DND-41 (cell line): ENCODE measurements at regions not wholly inside any gene's neighbourhood (a gene's known extent, or its start where the extent isn't known, plus 50 kb on each side); places are given as distances from the start of the nearest gene placed in this dataset.

ENCODE experiments used
- EZH2 ChIP-seq: IDR thresholded peaks from 3 replicates; pipeline ENCODE4 v1.6.1; 2012; ENCODE audit warnings: borderline replicate concordance, low read depth, mild to moderate bottlenecking, moderate library complexity, low read length, inconsistent platforms; ENCODE audit not compliant: severe bottlenecking
- TF ChIP-seq, protein P1 (sequence below): IDR thresholded peaks from 2 replicates; pipeline ENCODE4 v1.5.1; 2012; ENCODE audit warnings: borderline replicate concordance, low read length, moderate library complexity, mild to moderate bottlenecking; ENCODE audit not compliant: poor library complexity, severe bottlenecking; ENCODE audit errors: extremely low read depth

DNA sequence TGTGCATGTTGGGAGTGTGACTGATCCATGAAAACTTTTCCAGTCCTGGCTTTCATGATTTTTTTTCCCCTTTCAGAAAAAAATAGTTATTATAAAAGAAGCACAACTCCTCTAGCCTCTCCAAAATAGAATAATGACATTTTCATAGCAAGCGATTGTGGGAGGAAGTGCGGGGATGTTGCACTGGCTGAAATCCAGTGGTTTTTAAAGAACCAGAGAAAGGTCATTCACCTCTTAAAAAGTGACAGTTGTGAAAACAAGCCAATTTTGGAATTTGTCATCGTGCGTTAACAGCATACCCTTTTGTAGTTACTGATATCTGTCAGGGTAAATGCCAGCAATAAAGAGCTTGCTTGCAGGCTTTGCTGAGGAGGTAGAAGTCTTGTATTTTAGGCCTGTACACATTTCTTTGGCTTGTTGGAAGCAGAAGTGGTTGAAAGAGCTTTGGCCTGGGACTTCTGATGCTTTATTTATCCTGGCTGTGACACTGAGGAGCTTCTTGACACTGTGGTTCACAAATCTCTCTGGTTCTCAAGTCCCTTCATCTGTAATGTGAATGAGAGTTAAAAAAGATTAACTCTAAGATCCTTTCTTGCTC, 545.9 kb downstream of the REEP3 start:
- TF ChIP-seq, protein P1, sequence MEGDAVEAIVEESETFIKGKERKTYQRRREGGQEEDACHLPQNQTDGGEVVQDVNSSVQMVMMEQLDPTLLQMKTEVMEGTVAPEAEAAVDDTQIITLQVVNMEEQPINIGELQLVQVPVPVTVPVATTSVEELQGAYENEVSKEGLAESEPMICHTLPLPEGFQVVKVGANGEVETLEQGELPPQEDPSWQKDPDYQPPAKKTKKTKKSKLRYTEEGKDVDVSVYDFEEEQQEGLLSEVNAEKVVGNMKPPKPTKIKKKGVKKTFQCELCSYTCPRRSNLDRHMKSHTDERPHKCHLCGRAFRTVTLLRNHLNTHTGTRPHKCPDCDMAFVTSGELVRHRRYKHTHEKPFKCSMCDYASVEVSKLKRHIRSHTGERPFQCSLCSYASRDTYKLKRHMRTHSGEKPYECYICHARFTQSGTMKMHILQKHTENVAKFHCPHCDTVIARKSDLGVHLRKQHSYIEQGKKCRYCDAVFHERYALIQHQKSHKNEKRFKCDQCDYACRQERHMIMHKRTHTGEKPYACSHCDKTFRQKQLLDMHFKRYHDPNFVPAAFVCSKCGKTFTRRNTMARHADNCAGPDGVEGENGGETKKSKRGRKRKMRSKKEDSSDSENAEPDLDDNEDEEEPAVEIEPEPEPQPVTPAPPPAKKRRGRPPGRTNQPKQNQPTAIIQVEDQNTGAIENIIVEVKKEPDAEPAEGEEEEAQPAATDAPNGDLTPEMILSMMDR = no peak
- no peak for TF ChIP-seq EZH2
